SHP77 treated with DMSO at 0.1 percent for 48 hours (cell line): ENCODE measurements at regions not wholly inside any gene's neighbourhood (a gene's known extent, or its start where the extent isn't known, plus 50 kb on each side); places are given as distances from the start of the nearest gene placed in this dataset.

Source experiments
- DNase-seq: peaks from one replicate; lab custom pipeline; 2025; lab: John Stamatoyannopoulos, UW

DNA sequence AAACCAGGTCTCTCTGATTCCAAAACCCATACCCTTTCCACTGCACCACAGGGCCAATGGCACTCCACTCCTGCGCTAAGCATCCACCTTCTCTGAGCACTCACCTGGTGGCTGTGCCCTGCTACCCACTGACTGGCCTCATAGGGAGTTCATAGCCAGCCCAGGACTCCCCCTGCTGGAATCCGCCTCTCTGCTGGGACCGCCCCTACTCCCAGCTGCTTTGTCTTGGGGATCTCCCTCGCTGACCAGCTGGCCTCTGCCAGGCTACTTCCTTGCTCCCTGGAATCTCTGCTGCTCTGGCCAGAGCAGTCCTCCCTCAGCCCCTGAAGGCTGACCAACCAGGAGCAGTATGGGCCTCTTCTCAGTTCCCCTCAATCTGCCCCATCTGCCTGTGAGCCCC lies 129.7 kb downstream of the FAXC start:
- no peak for DNase-seq

- DNase-seq: no peak
Measured at GRCh38 chr6:99216959-99217358, 132.5 kb downstream of the FAXC start.

GRCh38 chr6:99195986-99196655 lies 153.4 kb downstream of the FAXC start:
- no peak for DNase-seq

GRCh38 chr6:99192561-99192960 lies 156.9 kb downstream of the FAXC start:
- no peak for DNase-seq

DNA sequence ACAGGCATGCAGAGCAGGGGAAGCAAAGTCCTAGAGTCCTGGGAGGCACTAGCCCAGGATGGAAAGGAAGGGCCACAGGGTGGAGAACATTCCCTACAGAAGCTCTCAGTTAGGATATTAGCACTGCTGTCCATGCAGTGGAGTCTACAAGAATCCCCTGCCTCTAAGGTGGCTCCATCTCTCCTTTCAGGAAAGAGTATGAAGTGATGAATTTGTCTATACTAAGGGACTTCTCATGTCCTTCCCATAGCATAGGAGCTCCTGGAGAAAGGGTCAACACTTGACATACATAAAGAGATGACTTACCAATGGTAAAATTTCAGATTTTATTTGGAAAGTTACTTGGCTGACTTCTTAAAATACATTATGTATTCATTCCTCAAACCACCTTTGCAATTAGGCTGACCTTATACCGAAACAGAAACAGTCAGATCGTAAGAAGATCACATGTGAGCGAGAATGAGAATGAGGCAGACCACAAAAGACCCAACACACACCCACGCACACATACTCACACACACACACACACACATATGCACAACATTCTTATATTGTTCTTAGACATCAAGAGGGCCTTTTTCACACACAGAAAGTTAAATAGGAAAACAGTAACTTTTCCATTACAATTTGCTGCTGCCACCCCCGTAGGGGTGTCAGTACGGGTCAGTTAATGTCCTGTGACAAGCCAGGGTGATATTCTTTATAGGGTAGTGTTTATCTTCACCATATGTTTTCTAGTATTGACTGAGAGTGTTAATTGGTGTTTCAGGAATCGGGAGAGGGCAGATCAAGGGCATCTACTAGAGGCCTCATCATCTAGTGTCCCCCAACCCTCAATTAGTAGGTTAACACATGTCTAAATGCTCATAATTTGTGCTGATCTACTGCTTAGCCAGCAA lies 159.4 kb downstream of the FAXC start:
- DNase-seq: no peak

GRCh38 chr6:99187429-99187828 lies 162.0 kb downstream of the FAXC start:
- no peak for DNase-seq

DNA sequence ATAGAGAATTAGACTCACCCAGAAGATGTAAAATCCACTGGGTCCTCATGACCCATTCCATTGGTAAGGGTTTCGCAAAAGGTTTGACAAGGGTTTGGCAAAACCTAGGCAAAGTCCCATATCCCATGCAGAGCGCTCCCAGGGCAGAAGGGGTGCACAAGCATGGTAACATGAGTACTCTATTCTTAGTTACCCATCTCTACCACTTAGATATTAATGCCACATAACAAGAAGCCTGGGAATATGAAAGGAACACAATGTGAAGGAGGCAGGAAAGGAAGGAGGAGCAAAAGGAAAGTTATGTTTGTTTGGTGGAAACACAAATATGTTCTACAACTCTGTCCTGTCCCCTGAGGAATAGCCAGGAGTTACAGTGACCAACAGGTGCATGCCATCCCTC lies 163.1 kb downstream of the FAXC start:
- no peak for DNase-seq

- DNase-seq: no peak
Measured at GRCh38 chr6:99185525-99185924, 163.9 kb downstream of the FAXC start.

DNA sequence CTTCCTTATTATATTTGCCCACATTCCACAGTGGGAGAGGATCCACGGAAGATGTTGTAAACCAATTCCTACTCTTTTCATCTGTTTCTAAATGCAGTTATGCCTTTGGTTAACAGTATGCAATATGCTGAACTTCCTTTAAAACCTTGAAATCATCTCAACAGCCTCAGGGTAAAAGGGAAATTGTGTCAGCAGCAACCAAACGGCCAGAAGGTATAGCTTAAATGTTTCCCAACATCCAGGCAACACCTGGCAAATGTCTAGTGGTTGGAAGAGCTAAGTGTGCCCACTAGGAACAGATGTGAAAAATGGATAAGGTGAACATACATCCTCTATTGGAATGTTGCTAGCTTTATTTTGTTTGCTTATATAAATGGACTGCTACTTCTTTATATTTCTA lies 164.8 kb downstream of the FAXC start:
- DNase-seq: no peak

GRCh38 chr6:99183066-99183465 lies 166.4 kb downstream of the FAXC start:
- DNase-seq: no peak

DNA sequence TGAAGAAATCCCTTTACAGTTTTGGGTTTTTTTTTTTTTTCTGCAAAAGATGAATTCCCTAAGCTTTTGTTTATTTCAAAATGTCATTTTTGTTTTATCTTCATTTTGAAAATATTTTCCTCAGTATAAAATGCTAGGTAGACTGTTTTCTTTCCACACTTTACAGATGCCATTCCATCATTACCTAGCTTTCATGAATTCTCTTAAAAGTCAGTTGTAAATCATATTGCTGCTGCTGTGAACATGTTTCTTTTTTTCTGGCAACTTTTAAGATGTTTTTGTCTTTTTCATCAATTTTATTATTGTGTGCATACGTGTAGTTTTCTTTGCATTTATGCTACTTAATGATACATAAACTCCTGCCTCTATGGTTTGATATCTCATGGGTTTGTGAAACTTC lies 168.3 kb downstream of the FAXC start:
- no peak for DNase-seq

- DNase-seq: no peak
Measured at GRCh38 chr6:99178168-99178567, 171.3 kb downstream of the FAXC start.

- no peak for DNase-seq
Measured at GRCh38 chr6:99177736-99178135, 171.7 kb downstream of the FAXC start.

DNA sequence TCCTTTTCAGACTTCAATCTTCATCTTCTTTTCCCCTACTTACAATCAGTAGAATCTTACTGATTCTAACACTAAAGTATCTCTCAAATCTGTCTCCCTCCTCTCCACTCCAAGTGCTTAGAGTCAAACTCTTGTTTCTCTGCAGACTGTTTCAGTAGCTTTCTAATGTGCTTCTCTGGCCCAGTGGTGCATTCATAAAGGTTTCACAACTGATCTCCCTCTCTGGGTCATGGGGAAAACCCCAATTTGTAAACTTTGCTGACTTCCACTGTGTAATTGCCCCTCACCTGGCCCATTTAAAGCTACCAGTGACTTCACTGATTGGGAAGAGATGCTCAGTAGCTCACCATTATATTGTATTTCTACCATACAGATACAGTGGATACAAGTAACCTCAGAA lies 183.6 kb downstream of the FAXC start:
- DNase-seq: no peak

DNA sequence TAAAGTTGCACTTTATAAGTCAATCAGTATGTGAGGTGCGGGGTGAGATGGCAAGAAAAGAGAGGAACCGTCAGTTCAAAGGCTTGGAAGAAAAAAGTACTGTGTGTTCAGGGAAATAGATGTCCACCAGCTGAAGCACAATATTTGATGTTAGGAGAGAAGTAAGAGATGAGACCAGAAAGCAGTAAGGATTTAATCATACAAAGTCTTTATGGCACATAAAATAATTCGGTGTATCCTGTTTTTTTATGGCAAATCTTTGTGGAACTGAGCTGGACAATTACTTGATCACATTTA lies 197.2 kb downstream of the FAXC start:
- no peak for DNase-seq

DNA sequence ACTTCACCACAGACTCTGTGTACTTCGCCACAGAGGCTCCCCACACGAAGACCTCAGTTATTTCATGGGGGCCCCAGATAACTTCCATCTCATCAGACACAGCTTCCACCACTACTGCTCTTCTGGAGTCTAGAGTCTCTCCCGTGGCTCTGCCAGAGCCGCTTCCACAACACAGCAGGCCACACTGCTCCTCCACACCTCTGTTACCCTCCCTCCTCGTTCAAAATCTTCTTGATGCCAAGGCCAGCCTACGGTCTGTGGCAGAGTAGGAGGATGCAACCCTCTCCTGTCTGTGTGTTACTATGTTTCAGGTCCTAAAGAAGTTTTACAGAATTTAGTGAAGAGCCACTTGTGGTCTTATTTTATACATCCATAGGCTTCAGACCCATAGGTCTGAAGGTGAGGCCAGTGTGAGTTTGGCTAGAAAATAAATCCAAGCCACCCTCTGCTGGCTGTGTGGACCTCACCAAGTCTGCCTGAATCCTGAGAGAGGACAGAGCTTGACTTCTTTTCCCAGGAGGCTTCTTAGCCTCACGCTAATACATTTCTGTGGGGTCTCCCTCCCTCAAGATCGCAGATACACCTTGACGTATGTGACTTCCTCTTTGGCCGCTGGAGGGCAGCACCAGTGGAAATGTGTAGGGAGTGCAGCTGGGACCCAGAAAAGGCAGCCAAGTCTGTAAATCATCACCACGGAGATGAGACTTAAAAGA lies 197.7 kb downstream of the FAXC start:
- DNase-seq: no peak

DNA sequence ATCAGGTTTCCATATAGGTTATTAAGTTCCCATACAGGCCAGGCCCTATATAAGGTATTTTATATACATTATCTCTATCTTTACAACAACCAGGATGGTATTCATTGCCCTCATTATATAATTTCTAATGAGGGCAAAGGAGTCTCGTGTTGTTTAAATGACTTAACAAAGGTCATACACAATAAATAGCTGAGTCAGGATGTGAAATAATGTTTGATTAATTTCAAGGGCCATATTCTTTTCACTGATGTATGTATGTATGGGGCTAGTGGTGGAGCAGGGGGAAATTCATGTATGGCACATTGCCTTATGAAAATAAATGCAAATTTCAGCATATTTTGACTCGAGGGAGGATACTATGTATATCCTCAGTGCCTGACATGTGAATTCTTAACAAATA lies 200.7 kb downstream of the FAXC start:
- no peak for DNase-seq

DNA sequence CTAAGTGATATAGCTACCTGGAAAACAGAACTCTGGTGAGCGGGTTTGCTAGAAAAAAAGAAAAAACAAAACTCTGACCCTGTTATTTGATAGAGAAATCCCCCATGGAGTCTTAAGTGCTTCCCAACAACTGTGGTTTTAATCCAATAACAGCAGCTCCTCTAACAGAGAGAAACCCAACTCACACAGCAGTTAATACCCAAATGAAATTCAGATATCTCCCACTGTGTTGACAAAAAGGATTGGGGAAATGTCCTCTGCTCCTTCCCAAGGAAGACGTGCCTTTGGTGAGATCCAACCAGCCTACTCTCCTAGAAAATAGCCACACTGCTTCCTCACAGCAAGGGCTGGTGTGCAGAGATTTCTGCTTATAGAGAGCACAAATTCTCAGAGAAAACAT lies 200.4 kb upstream of the FBXL4 start:
- DNase-seq: no peak

DNA sequence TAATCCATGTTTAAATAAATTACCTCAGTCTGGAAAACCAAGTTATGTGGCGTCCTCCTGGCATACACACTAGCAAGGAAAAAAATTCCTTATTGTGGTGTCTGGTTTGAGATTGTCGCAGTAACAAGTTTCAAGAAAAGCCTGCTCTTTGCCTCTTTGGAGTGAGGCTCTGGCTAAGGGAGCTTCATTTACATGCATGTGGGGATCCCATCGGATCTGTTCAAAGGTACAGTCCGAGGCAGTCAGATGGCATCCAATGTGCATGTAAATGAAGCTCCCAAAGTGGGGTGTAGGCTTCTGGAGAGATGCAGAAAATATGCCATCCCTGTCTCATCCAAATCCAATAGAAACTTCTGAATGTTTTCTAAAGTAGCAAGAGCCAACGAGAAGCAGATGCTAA lies 199.5 kb upstream of the FBXL4 start:
- DNase-seq: no peak

GRCh38 chr6:99146711-99147110 lies 199.0 kb upstream of the FBXL4 start:
- DNase-seq: no peak

DNA sequence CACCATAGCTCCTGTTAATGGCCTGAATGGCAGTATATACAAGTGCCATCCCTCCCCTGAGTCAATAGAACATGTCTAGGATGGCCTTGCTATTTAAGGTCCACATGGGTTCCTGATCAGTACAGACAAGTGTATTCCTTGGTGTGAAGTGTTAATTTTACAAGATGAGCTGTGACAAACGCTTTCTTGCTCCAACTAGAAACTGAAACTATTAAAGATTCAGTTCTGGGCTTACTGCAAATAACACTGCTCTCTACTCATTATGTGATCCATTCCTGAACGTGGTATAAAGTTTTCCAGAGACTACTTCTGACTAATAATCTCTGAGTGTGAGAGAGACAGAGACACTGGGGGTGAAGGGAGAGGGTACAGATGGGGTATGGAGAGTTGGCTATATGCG lies 198.0 kb upstream of the FBXL4 start:
- no peak for DNase-seq

DNA sequence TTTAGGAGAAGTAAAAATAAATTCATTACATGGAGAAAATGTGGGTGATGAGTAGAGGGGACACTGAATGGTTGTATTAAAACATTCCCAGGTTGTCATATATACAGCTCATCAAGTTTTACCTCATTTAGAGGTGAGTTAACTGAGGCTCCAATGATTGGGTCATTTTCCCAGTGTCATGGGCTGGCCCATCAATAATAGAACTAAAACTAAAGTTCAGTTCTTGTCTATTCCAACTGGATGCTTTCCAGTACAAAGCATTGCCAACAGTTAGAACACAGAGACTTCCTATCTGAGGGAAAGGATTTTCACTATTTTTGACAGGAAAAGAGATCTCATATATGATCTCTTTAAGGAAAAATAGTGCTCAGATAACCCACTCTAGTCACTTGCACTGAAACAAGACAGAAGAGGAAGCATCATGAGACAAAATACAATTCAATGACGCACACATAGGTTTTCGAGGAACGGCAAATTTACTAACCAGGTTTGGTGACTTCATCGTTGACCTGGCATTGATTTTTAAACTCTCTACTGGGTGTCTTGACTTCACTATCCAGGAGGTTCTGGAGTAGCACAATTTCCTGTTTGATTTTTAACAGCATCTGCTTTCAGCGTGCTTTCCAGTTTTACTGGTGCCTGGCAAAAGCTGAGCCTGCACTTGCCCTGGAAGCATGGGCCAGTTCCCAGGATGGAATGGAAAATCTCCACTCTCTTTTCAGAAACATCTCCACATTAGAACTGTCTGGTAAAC lies 195.5 kb upstream of the FBXL4 start:
- no peak for DNase-seq
